ENCODE measurements at regions not wholly inside any gene's neighbourhood (a gene's known extent, or its start where the extent isn't known, plus 50 kb on each side); places are given as distances from the start of the nearest gene placed in this dataset.

DNA sequence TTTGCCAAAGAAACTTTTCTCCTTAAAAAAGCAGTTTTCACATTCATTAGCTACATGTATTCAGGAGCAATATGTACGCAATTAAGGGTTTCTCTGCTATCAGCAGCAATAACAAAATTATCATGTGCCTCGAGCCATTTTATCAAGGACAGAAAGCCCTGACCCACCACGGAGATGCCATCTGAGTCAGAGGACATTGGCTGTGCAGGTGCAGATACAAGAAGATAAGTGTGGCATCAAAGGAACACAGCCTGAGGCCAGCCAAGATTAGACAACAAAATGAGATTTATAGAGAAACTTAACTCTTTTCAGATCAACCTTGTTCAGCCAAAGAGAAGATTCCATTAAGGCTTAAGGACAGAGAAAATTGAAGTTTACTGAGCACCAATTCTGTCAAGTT is 115.2 kb upstream of the LGSN start:
- Histone ChIP-seq H3K4me3 (replicated peaks; ENCODE audit: low read depth, low read length) (no peak overlapping the region), H3K27me3 (replicated peaks; ENCODE audit: control insufficient read depth, insufficient read depth, low read length) (no peaks in the 10 kb centered on the region), H3K36me3 (ENCODE audit: control insufficient read depth, insufficient read depth, low read length) (no peaks in the 10 kb centered on the region)
- no peak for DNase-seq (ENCODE audit: extremely low read depth, insufficient read length)
- TF ChIP-seq, protein P1, sequence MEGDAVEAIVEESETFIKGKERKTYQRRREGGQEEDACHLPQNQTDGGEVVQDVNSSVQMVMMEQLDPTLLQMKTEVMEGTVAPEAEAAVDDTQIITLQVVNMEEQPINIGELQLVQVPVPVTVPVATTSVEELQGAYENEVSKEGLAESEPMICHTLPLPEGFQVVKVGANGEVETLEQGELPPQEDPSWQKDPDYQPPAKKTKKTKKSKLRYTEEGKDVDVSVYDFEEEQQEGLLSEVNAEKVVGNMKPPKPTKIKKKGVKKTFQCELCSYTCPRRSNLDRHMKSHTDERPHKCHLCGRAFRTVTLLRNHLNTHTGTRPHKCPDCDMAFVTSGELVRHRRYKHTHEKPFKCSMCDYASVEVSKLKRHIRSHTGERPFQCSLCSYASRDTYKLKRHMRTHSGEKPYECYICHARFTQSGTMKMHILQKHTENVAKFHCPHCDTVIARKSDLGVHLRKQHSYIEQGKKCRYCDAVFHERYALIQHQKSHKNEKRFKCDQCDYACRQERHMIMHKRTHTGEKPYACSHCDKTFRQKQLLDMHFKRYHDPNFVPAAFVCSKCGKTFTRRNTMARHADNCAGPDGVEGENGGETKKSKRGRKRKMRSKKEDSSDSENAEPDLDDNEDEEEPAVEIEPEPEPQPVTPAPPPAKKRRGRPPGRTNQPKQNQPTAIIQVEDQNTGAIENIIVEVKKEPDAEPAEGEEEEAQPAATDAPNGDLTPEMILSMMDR (IDR thresholded peaks at IDR 0.05; ENCODE audit: insufficient read depth, low read length, poor library complexity, severe bottlenecking): no peak

DNA sequence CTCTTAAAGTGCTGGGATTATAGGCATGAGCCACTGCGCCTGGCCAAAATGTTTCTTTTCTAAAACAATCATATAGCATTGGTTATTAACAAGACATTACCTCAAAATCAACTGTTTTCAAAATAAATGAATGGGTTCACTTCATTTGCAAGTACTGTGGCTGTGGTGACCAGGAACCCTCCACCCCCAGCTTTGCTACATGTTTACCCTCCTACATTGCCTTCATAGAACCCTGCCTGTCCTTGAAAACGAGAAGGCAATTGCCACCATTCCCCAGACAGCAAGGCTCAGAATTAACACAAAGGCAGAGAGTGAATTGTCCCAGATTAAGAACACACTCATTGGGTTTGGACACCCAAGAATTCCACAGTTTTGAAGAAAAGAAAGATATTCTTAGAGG is 116.6 kb upstream of the LGSN start:
- TF ChIP-seq, protein P1 (IDR thresholded peaks at IDR 0.05; ENCODE audit: insufficient read depth, low read length, poor library complexity, severe bottlenecking): no peak
- no peaks in the 10 kb centered on the region for H3K27me3 ChIP-seq (replicated peaks; ENCODE audit: control insufficient read depth, insufficient read depth, low read length)
- H3K4me3 ChIP-seq (replicated peaks; ENCODE audit: low read depth, low read length): no peak overlapping the region
- DNase-seq (ENCODE audit: extremely low read depth, insufficient read length): no peak
- H3K36me3 ChIP-seq (ENCODE audit: control insufficient read depth, insufficient read depth, low read length): no peaks in the 10 kb centered on the region

DNA sequence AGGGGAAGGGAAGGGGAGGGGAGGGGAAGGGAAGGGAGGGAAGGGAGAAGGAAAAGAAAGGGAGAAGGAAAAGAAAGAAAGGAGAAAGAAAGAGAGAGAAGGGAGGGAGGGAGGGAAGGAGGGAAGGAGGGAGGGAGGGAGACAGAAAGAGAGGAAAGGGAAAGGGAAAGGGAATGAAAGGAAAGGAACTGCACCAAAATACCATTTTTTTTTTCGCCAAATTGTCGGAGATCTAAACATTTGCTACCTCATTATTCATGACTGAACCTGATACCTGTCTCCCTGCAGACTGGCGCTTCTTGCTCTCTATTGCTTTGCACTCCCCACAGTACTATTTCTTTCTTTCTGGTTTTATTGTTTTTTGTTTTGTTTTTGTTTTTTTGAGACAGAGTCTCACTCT is 117.3 kb upstream of the LGSN start:
- H3K4me3 ChIP-seq (replicated peaks; ENCODE audit: low read depth, low read length): no peak overlapping the region
- no peaks in the 10 kb centered on the region for H3K36me3 ChIP-seq (ENCODE audit: control insufficient read depth, insufficient read depth, low read length)
- H3K27me3 ChIP-seq (replicated peaks; ENCODE audit: control insufficient read depth, insufficient read depth, low read length): no peaks in the 10 kb centered on the region
- TF ChIP-seq, protein P1 (IDR thresholded peaks at IDR 0.05; ENCODE audit: insufficient read depth, low read length, poor library complexity, severe bottlenecking): no peak
- no peak for DNase-seq (ENCODE audit: extremely low read depth, insufficient read length)

DNA sequence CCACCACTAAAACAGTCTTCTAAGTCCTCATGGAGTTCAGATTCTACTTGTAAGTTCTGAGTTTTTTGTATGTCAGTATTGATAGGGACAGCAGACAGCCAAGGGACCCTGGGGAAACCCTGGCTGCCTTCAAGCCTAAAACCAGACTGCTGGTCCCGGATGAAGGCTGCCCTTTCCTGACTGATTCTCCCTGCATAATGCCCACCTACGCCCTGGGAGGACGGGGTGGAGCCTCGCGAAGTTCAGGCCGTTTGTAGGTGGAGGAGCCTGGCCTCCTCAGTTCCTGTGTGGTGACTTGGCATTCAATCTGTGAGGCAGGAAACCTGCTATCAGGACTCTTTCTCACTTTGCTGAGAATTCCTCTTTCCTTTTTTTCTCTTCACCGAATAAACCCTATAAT is 120.3 kb upstream of the LGSN start:
- DNase-seq (ENCODE audit: extremely low read depth, insufficient read length): no peak
- H3K36me3 ChIP-seq (ENCODE audit: control insufficient read depth, insufficient read depth, low read length): no peaks in the 10 kb centered on the region
- no peak overlapping the region for H3K4me3 ChIP-seq (replicated peaks; ENCODE audit: low read depth, low read length)
- TF ChIP-seq, protein P1 (IDR thresholded peaks at IDR 0.05; ENCODE audit: insufficient read depth, low read length, poor library complexity, severe bottlenecking): no peak
- no peaks in the 10 kb centered on the region for H3K27me3 ChIP-seq (replicated peaks; ENCODE audit: control insufficient read depth, insufficient read depth, low read length)

DNA sequence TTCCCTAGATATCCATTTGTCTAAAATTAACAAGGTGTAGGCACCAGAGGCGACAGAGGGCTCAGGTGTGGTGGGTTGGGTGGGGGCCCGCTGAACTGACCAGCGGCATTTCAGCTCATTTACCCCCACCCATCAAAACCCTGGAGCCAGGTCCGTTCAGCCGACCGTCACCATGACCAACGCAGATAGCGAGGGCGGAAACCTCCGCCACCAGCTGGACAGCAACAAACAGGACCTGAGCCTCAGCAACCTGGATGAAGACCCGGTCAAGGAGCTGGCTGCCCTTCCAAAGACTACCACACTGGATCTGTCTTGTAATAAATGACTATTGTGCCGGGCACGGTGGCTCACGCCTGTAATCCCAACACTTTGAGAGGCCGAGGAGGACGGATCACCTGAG is 120.8 kb upstream of the LGSN start:
- TF ChIP-seq, protein P1 (IDR thresholded peaks at IDR 0.05; ENCODE audit: insufficient read depth, low read length, poor library complexity, severe bottlenecking): no peak
- no peaks in the 10 kb centered on the region for H3K36me3 ChIP-seq (ENCODE audit: control insufficient read depth, insufficient read depth, low read length)
- no peak overlapping the region for H3K4me3 ChIP-seq (replicated peaks; ENCODE audit: low read depth, low read length)
- DNase-seq (ENCODE audit: extremely low read depth, insufficient read length): no peak
- no peaks in the 10 kb centered on the region for H3K27me3 ChIP-seq (replicated peaks; ENCODE audit: control insufficient read depth, insufficient read depth, low read length)

DNA sequence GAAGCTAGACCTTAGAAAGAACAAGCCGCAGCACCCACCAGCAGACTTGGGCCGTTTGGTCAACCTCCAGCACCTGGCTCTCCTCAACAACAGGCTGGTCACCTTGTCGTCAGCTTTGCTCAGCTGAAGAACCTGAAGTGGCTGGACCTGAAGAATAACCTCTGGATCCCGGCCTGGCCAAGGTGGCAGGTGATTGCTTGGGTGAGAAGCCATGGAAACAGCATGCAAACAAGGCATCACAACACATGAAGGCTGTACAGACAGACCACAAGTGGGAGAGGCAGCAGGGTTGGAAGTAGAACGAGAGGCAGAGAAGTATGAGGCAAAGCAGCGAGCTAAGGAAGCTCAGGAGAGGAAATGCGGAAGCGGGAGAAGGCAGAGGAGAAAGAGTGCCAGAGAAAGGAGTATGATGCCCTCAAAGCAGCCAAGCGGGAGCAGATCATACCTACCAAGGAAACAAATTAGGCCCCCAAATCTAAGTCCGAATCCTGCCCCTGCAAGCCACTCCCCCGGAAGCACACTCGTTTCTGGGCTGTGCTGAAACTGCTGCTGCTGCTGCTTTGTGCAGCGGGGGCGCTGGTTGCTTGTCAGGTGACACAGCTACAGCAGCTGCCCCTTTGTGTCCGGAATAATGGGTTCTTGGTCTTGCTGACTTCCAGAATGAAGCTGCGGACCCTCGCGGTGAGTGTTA is 121.6 kb upstream of the LGSN start:
- Histone ChIP-seq H3K4me3 (replicated peaks; ENCODE audit: low read depth, low read length) (no peak overlapping the region), H3K27me3 (replicated peaks; ENCODE audit: control insufficient read depth, insufficient read depth, low read length) (no peaks in the 10 kb centered on the region), H3K36me3 (ENCODE audit: control insufficient read depth, insufficient read depth, low read length) (no peaks in the 10 kb centered on the region)
- DNase-seq (ENCODE audit: extremely low read depth, insufficient read length): no peak
- TF ChIP-seq, protein P1 (IDR thresholded peaks at IDR 0.05; ENCODE audit: insufficient read depth, low read length, poor library complexity, severe bottlenecking): no peak
